Germinal center (tissue), 1 donor: ENCODE measurements at regions not wholly inside any gene's neighbourhood (a gene's known extent, or its start where the extent isn't known, plus 50 kb on each side); places are given as distances from the start of the nearest gene placed in this dataset.
"Not testable (repeated sequence)": the region's sequence is repeated elsewhere in the genome, so short reads cannot be mapped to it uniquely, and the experiment has no call there.

Source experiments
- DNase-seq: peaks from one replicate; pipeline ENCODE4 v3.0.0; 2012; ENCODE audit warnings: mixed read lengths, low spot score

DNA sequence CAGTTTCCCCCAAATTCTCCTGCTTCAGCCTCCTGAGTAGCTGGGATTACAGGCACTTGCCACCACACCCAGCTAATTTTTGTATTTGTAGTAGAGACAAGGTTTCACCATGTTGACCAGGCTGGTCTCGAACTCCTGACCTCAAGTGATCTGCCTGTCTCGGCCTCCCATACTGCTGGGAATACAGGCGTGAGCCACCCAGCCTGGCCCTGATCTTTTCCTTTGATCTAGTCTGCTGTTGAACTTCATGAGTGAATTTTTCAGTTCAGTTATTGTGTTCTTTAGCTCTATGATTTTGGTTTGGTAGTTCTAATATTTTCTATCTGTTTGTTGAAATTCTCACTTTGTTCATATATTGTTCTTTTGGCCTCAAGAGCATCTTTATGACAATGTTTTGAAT lies 83.4 kb upstream of the RAP2C start:
- not testable (repeated sequence) for DNase-seq

GRCh38 chrX:132294776-132295495 lies 75.7 kb upstream of the RAP2C start:
- DNase-seq, result no peak

- no peak for DNase-seq
These were observed 74.9 kb upstream of the RAP2C start for GRCh38 chrX:132294192-132294591.

- DNase-seq, result peak; percentile 37
These were observed 73.5 kb upstream of the RAP2C start for GRCh38 chrX:132292793-132293192.

GRCh38 chrX:132277953-132278614 lies 58.8 kb upstream of the RAP2C start:
- DNase-seq, result no peak

DNA sequence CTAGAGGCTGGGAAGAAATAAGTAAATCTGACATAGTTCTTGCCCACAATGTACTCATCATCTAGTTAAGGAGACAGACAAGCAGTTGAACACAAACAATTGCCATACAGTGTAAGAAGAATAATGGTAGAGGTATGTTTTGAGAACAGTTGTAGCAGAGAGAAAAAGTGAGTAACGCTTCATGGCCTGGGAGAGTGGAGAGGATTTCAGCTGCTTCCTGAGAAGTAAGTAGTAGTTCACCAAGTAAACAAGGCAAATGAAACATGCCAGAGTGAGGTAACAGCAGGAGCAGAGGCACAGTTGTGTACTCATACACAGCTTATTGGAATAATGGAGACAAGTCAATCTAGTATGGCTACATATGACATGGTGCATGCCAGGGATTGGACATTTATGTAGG lies 53.6 kb upstream of the RAP2C start:
- no peak for DNase-seq

DNA sequence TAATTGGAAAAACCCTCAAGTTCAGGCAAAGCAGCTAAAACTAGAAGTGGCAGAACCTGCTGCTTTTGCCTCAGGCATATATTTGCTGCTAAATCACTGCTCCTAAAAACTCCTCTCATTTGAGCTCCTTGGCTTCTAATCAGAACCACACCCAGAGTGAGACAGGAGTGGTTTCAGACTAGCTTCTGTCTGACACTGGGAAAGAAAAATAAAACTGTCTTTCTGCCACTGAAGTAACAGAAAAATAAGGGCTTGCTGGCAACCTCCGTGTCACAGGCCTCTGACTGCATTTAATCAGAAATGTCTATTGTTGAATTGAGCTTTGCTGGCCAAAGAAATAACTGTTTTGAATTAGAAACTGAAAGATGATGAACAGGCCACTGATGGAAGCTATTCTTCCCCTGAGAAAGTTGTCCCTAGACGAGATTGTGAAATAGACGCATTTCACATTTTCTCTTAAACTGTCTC lies 52.1 kb upstream of the RAP2C start:
- no peak for DNase-seq

DNA sequence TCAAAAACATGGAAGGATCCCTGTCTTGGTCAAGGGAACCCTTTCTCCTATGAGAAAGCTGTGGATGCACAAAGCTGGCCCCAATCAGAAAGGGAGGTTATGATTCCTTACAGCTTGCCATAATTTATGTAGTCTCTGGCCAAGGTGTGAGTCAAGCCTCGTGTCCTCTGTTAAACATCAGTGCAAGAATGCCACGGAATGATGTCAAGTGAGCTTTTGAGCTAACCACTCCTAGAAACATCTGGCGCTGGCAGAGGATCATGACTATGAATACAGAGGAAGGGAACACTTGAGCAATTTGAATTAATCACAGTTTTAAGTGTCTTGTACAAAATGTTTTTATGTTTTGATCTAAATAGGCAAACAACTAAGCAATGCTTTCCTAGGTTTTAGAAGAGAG lies 51.5 kb upstream of the RAP2C start:
- DNase-seq, result no peak

GRCh38 chrX:132270021-132270420 lies 50.8 kb upstream of the RAP2C start:
- no peak for DNase-seq
